Tibial nerve (tissue), 4 donors: ENCODE measurements at regions not wholly inside any gene's neighbourhood (a gene's known extent, or its start where the extent isn't known, plus 50 kb on each side); places are given as distances from the start of the nearest gene placed in this dataset.
"Not testable (repeated sequence)": the region's sequence is repeated elsewhere in the genome, so short reads cannot be mapped to it uniquely, and the experiment has no call there.

Experiments used
- DNase-seq, 2 donors: peaks; one replicate each; pipeline ENCODE4 v3.0.0-alpha.2; 2019; ENCODE audit warnings: low spot score in 2 of 2
- H3K27ac ChIP-seq, 4 donors: fragments of 200-600 bp; sonication (generic) in 3 of 4; one replicate each; pipeline ENCODE4 v1.5.1; 2017 to 2019; ENCODE audit warnings: mild to moderate bottlenecking in 1 of 4
- H3K27me3 ChIP-seq, 2 donors: fragments of 200-600 bp; sonication (generic) in 1 of 2; one replicate each; pipeline versions ENCODE4 v1.5.1 to v1.6.0; 2017 to 2019
- H3K36me3 ChIP-seq, 3 donors: fragments of 200-600 bp; sonication (generic); one replicate each; pipeline ENCODE4 v1.5.1; 2018 to 2019
- H3K4me1 ChIP-seq, 4 donors: fragments of 200-600 bp; sonication (generic) in 3 of 4; one replicate each; pipeline ENCODE4 v1.5.1; 2017 to 2019
- H3K4me3 ChIP-seq, 4 donors: fragments of 200-600 bp; sonication (generic) in 3 of 4; one replicate each; pipeline ENCODE4 v1.5.1; 2017 to 2019; ENCODE audit warnings: mild to moderate bottlenecking in 1 of 4, moderate library complexity in 1 of 4
- H3K9me3 ChIP-seq, 4 donors: fragments of 200-600 bp; sonication (generic) in 3 of 4; one replicate each; pipeline ENCODE4 v1.5.1; 2017 to 2019
- EP300 ChIP-seq, 2 donors: sonication (generic); formaldehyde crosslinking; IDR thresholded peaks; one replicate each; pipeline ENCODE4 v1.6.1; 2017; ENCODE audit warnings: antibody characterized with exemption in 2 of 2, mild to moderate bottlenecking in 1 of 2
- POLR2A ChIP-seq, 2 donors: fragments of 450-650 bp; IDR thresholded peaks; one replicate each; pipeline ENCODE4 v1.6.1; 2017; ENCODE audit warnings: antibody characterized with exemption in 2 of 2, mild to moderate bottlenecking in 2 of 2, moderate library complexity in 2 of 2
- WGBS, 2 donors: methylation state at CpG; one replicate each; pipeline ENCODE4 v1.1.5; 2018; 5-methylcytosine and 5-hydroxymethylcytosine counted together
- TF ChIP-seq, protein P1 (sequence below), 5 experiments: fragments of 200-600 bp in 3 of 5; fragments of 450-650 bp in 2 of 5; sonication (generic) in 3 of 5; IDR thresholded peaks; one replicate each; pipeline ENCODE4 v1.5.1; 2016 to 2019; ENCODE audit warnings: antibody characterized with exemption in 5 of 5, mild to moderate bottlenecking in 3 of 5, moderate library complexity in 2 of 5

DNA sequence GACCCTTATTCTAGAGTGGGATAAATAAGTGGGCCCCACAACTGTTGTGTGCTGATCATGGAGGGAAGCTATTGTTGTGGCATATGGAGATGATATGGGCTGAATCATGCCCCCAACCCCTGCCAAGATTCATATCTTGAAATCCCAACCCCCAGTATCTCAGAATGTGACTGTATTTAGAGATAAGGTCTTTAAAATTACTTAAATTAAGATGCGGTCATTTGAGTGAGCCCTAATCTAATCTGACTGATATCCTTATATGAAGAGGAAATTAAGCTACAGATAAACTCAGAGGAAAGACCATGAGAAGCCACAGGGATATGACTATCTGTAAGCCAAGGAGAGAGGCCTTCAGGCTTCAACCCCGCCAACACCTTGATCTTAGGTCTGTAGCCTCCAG lies 188.3 kb upstream of the RND3 start:
- TF ChIP-seq POLR2A (IDR thresholded peaks at IDR 0.05) = no peak
- TF ChIP-seq EP300 (IDR thresholded peaks at IDR 0.05) = no peak
- TF ChIP-seq, protein P1, sequence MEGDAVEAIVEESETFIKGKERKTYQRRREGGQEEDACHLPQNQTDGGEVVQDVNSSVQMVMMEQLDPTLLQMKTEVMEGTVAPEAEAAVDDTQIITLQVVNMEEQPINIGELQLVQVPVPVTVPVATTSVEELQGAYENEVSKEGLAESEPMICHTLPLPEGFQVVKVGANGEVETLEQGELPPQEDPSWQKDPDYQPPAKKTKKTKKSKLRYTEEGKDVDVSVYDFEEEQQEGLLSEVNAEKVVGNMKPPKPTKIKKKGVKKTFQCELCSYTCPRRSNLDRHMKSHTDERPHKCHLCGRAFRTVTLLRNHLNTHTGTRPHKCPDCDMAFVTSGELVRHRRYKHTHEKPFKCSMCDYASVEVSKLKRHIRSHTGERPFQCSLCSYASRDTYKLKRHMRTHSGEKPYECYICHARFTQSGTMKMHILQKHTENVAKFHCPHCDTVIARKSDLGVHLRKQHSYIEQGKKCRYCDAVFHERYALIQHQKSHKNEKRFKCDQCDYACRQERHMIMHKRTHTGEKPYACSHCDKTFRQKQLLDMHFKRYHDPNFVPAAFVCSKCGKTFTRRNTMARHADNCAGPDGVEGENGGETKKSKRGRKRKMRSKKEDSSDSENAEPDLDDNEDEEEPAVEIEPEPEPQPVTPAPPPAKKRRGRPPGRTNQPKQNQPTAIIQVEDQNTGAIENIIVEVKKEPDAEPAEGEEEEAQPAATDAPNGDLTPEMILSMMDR (IDR thresholded peaks at IDR 0.05) = no peak
- Histone ChIP-seq H3K4me1 (no peaks in the 10 kb centered on the region), H3K36me3 (no peaks in the 10 kb centered on the region), H3K27me3 (no peaks in the 10 kb centered on the region), H3K4me3 (no peak overlapping the region), H3K9me3 (no peaks in the 10 kb centered on the region), H3K27ac (no peak overlapping the region)
- DNase-seq = no peak
- 94 to 97% methylated on average over 2 of the region's 2 CpGs for WGBS, 2 donors

DNA sequence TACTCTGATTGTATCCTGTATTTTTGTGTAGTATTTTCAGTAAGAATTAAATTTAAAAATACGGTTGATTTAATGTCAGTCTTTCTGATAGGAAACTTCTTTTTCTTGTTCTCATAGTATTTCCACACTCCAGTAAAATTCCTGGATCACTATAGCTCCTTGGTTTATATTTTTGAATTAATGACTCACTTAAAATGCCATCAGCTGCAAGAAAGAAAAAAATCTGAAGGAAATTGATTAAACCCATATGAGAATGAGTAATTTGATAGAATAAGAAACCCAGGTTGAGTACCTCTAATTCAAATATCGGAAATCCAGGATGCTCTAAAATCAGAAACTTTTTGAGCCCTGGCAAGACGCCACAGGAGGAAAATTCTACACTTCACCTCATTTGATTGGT lies 186.8 kb upstream of the RND3 start:
- H3K27me3 ChIP-seq = no peaks in the 10 kb centered on the region
- no peak overlapping the region for H3K4me3 ChIP-seq
- no peak overlapping the region for H3K27ac ChIP-seq
- DNase-seq = no peak
- H3K4me1 ChIP-seq = no peaks in the 10 kb centered on the region
- no peak for TF ChIP-seq POLR2A (IDR thresholded peaks at IDR 0.05)
- no peak for TF ChIP-seq EP300 (IDR thresholded peaks at IDR 0.05)
- TF ChIP-seq, protein P1 (IDR thresholded peaks at IDR 0.05) = no peak
- WGBS, 2 donors = 81 to 82% methylated on average over 3 of the region's 3 CpGs
- no peaks in the 10 kb centered on the region for H3K9me3 ChIP-seq
- no peaks in the 10 kb centered on the region for H3K36me3 ChIP-seq

DNA sequence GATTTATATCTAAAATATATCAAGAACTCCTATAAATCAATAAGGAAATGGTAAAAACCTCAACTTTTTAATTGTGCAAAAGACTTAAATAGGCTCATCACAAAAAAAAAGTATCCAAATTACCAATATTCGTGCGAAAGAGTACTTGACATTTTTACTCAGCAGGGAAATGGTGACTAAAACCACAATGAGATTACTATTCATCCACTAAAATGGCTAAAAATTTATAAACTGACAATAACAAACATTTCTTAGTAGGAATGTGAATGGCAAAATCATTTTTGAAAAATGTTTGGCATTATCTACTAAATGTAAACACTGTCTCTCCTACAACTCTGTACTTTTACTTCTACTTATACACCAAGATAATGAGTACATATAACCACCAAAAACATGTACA lies 184.8 kb upstream of the RND3 start:
- no peak overlapping the region for H3K4me3 ChIP-seq
- H3K9me3 ChIP-seq = no peaks in the 10 kb centered on the region
- no peak for DNase-seq
- TF ChIP-seq POLR2A (IDR thresholded peaks at IDR 0.05) (no peak), EP300 (IDR thresholded peaks at IDR 0.05) (no peak)
- TF ChIP-seq, protein P1 (IDR thresholded peaks at IDR 0.05) = no peak
- no peaks in the 10 kb centered on the region for H3K4me1 ChIP-seq
- 92 to 94% methylated on average over 2 of the region's 2 CpGs for WGBS, 2 donors
- H3K27me3 ChIP-seq = no peaks in the 10 kb centered on the region
- H3K27ac ChIP-seq = no peak overlapping the region
- no peaks in the 10 kb centered on the region for H3K36me3 ChIP-seq

DNA sequence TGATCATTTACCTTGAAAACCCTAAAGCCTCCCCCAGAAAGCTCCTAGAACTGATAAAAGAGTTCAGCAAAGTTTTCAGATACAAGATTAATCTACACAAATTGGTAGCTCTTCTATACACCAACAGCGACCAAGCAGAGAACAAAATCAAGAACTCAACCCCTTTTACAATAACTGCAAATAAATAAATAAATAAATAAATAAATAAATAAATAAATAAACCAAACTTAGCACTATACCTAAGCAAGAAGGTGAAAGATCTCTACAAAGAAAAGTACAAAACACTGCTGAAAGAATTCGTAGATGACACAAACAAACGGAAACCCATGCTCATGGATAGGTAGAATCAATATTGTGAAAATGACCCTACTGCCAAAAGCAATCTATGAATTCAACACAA lies 182.0 kb upstream of the RND3 start:
- Histone ChIP-seq H3K9me3 (no peaks in the 10 kb centered on the region), H3K4me3 (no peak overlapping the region), H3K27ac (no peak overlapping the region), H3K27me3 (no peaks in the 10 kb centered on the region), H3K4me1 (no peaks in the 10 kb centered on the region), H3K36me3 (no peaks in the 10 kb centered on the region)
- DNase-seq = no peak
- no peak for TF ChIP-seq EP300 (IDR thresholded peaks at IDR 0.05)
- TF ChIP-seq, protein P1 (IDR thresholded peaks at IDR 0.05) = no peak
- no peak for TF ChIP-seq POLR2A (IDR thresholded peaks at IDR 0.05)
- WGBS, 2 donors = 95 to 100% methylated on average over 3 of the region's 3 CpGs

DNA sequence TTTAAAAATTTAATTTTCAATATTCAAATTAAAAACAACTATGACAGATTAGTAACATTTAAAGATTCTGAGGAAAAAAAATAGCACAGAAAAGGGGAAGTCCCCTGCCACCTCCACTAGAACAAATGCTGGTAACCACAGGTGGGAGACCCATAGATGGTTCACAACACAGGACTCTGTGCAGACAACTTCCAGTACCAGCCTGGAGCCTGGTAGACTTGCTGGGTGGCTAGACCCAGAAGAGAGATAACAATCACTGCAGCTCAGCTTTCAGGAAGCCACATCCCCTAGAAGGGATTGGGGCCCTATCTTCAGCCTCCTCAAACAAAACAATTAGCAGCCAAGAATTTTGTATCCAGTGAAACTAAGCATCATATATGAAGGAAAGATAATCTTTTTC lies 179.6 kb upstream of the RND3 start:
- H3K4me3 ChIP-seq, H3K27ac ChIP-seq, DNase-seq, H3K27me3 ChIP-seq, H3K4me1 ChIP-seq, H3K9me3 ChIP-seq, H3K36me3 ChIP-seq: not testable (repeated sequence)

DNA sequence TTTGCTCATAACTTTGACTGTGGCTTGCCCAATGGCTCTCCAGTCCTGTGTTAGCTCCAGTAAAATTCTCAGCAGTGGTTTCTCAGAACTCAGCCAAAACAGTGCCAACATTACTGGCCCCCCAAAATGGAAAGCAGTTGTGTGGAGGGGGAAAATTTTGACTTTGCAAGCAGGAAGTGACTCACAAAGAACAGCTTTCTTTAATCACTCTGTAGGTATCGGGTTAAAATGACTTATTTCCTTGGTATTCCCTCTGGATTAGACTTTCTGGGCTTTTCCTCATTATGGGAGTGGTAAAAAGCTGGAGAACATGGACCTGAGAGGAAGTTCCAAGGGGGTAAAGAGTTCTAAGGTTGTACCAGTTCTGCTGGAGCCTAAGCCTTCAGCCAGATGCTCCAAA lies 175.7 kb upstream of the RND3 start:
- no peak for DNase-seq
- Histone ChIP-seq H3K36me3 (no peaks in the 10 kb centered on the region), H3K4me3 (no peak overlapping the region), H3K27ac (no peak overlapping the region), H3K9me3 (peaks cover 0 to 16% (median 0%) of the 10 kb centered on the region in 4 donors), H3K27me3 (no peaks in the 10 kb centered on the region), H3K4me1 (no peaks in the 10 kb centered on the region)
- TF ChIP-seq POLR2A (IDR thresholded peaks at IDR 0.05) = no peak
- TF ChIP-seq, protein P1 (IDR thresholded peaks at IDR 0.05) = no peak
- TF ChIP-seq EP300 (IDR thresholded peaks at IDR 0.05) = no peak
- WGBS, 2 donors = 27 to 44% methylated on average over 1 of the region's 1 CpG
